ENCODE measurements at regions not wholly inside any gene's neighbourhood (a gene's known extent, or its start where the extent isn't known, plus 50 kb on each side); places are given as distances from the start of the nearest gene placed in this dataset.
"Not testable (repeated sequence)": the region's sequence is repeated elsewhere in the genome, so short reads cannot be mapped to it uniquely, and the experiment has no call there.

GRCh38 chr12:46711756-46712155 is 114.0 kb downstream of the SLC38A4 start:
- DNase-seq (no peak), ATAC-seq (ENCODE audit: low read depth in 2 of 2) (no peak)
- peaks cover 0 to 11% (median 2%) of the 10 kb centered on the region in 7 donors for H3K9me3 Mint-ChIP-seq
- H3K36me3 Mint-ChIP-seq, result no peaks in the 10 kb centered on the region
- no peak overlapping the region for H3K4me3 Mint-ChIP-seq
- H3K27ac Mint-ChIP-seq, result no peak overlapping the region
- no peaks in the 10 kb centered on the region for H3K4me1 Mint-ChIP-seq
- H3K27me3 Mint-ChIP-seq, result no peaks in the 10 kb centered on the region

DNA sequence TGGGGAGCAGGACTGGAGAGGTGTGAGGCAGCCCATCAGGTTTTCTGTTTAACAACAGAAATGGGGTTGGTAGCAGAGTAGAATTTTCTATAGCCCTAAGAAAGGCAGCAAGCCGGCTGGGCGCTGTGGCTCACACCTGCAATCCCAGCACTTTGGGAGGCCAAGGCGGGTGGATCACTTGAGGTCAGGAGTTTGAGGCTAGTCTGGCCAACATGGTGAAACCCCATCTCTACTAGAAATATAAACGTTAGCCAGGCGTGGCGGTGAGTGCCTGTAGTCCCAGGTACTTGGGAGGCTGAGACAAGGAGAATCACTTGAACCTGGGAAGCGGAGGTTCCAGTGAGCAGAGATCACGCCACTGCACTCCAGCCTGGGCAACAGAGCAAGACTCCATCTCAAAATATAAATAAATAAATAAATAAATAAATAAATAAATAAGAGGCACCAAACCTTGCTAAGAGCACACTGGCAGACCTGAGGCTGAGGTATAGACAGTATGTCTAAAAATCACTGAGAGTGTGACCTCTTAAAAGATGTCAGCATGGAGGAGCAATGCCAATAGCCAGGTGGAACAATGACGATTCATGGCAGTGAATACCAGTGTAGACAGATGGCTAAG is 115.6 kb downstream of the SLC38A4 start:
- Mint-ChIP-seq H3K36me3 (no peaks in the 10 kb centered on the region), H3K27ac (no peak overlapping the region), H3K4me3 (no peak overlapping the region), H3K27me3 (no peaks in the 10 kb centered on the region), H3K9me3 (peaks cover 0 to 10% (median 0%) of the 10 kb centered on the region in 7 donors), H3K4me1 (no peaks in the 10 kb centered on the region)
- no peak for ATAC-seq (ENCODE audit: low read depth in 2 of 2)
- no peak for DNase-seq

GRCh38 chr12:46702581-46703344 is 123.0 kb downstream of the SLC38A4 start:
- Mint-ChIP-seq H3K36me3 (peaks cover 9 to 10% of the 10 kb centered on the region in 2 donors), H3K4me3 (no peak overlapping the region), H3K9me3 (peaks cover 7 to 19% (median 15%) of the 10 kb centered on the region in 7 donors), H3K27ac (no peak overlapping the region), H3K27me3 (peaks cover 0 to 5% (median 3%) of the 10 kb centered on the region in 3 donors), H3K4me1 (no peaks in the 10 kb centered on the region)
- DNase-seq, result no peak
- ATAC-seq (ENCODE audit: low read depth in 2 of 2), result no peak

GRCh38 chr12:46701356-46701755 is 124.4 kb downstream of the SLC38A4 start:
- H3K27me3 Mint-ChIP-seq, result peaks cover 0 to 9% (median 3%) of the 10 kb centered on the region in 3 donors
- no peak overlapping the region for H3K4me3 Mint-ChIP-seq
- H3K27ac Mint-ChIP-seq, result no peak overlapping the region
- no peaks in the 10 kb centered on the region for H3K4me1 Mint-ChIP-seq
- peaks cover 15 to 16% of the 10 kb centered on the region in 2 donors for H3K36me3 Mint-ChIP-seq
- DNase-seq (no peak), ATAC-seq (ENCODE audit: low read depth in 2 of 2) (no peak)
- H3K9me3 Mint-ChIP-seq, result peaks cover 12 to 26% (median 20%) of the 10 kb centered on the region in 7 donors

DNA sequence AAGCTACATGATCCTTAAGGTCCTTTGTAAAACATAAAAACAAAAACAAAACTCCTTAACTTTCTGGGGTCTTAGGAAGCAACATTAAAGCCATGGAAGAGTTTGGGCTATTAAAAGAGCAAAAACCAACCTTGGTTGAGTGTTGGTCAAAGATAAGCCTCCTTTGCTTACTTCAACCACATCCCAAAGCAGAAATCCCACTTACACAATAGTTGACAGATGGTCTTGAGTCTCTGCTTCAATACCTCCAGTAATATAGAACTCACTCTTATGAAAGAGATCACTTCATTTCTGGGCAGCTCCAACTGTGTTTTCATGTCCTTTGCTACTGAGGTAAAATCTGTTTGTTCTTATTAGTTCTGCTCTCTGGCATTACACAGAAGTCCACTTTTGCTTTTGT is 125.8 kb downstream of the SLC38A4 start:
- peaks cover 15 to 16% of the 10 kb centered on the region in 2 donors for H3K36me3 Mint-ChIP-seq
- no peak overlapping the region for H3K4me3 Mint-ChIP-seq
- H3K4me1 Mint-ChIP-seq, result no peaks in the 10 kb centered on the region
- DNase-seq (no peak), ATAC-seq (ENCODE audit: low read depth in 2 of 2) (no peak)
- H3K27me3 Mint-ChIP-seq, result peaks cover 0 to 9% (median 3%) of the 10 kb centered on the region in 3 donors
- H3K9me3 Mint-ChIP-seq, result peaks cover 12 to 28% (median 20%) of the 10 kb centered on the region in 7 donors
- no peak overlapping the region for H3K27ac Mint-ChIP-seq

- Mint-ChIP-seq H3K4me1 (no peaks in the 10 kb centered on the region), H3K36me3 (peaks cover 15 to 16% of the 10 kb centered on the region in 2 donors), H3K9me3 (peaks cover 9 to 20% (median 13%) of the 10 kb centered on the region in 7 donors), H3K4me3 (no peak overlapping the region), H3K27me3 (peaks cover 0 to 9% (median 0%) of the 10 kb centered on the region in 3 donors), H3K27ac (no peak overlapping the region)
- DNase-seq, result no peak
- ATAC-seq (ENCODE audit: low read depth in 2 of 2), result no peak
Measured at GRCh38 chr12:46698003-46698402, 127.8 kb downstream of the SLC38A4 start.

DNA sequence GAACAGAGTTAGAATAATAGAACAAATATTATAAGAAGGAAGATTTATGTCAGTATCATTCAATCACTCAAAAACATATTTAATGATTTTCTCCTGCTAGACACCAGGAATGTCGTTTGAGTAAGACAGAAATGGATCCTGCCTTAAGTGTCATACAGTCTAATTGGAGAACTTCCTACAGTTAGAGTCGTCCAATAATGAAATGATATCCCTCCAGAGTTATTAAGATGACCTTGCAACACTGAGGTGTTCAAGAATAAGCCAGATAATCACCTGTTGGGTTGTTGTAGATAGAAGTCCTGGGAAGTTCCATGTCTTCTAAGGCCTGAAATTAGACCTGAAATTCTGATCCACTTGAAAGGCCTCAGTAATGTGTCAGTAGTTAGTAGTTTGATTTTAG is 132.3 kb downstream of the SLC38A4 start:
- Mint-ChIP-seq H3K9me3 (peaks cover 7 to 18% (median 12%) of the 10 kb centered on the region in 7 donors), H3K36me3 (peaks cover 14% of the 10 kb centered on the region in 2 donors)
- DNase-seq, result no peak

GRCh38 chr12:46693034-46693433 is 132.8 kb downstream of the SLC38A4 start:
- H3K4me1 Mint-ChIP-seq, result no peaks in the 10 kb centered on the region

More for the DNA sequence above, 132.3 kb downstream of the SLC38A4 start:
- no peak overlapping the region for H3K27ac Mint-ChIP-seq
- no peak for ATAC-seq (ENCODE audit: low read depth in 2 of 2)
- no peaks in the 10 kb centered on the region for H3K4me1 Mint-ChIP-seq
- no peak overlapping the region for H3K4me3 Mint-ChIP-seq
- H3K27me3 Mint-ChIP-seq, result peaks cover 0 to 9% (median 0%) of the 10 kb centered on the region in 3 donors

GRCh38 chr12:46692606-46693005 is 133.2 kb downstream of the SLC38A4 start:
- Mint-ChIP-seq H3K27me3 (peaks cover 0 to 2% (median 0%) of the 10 kb centered on the region in 3 donors), H3K4me1 (no peaks in the 10 kb centered on the region), H3K36me3 (peaks cover 5% of the 10 kb centered on the region in 2 donors), H3K4me3 (no peak overlapping the region), H3K9me3 (peaks cover 0 to 10% (median 5%) of the 10 kb centered on the region in 7 donors), H3K27ac (no peak overlapping the region)
- ATAC-seq (ENCODE audit: low read depth in 2 of 2) (no peak), DNase-seq (no peak)

More at GRCh38 chr12:46693034-46693433, 132.8 kb downstream of the SLC38A4 start:
- Mint-ChIP-seq H3K36me3 (peaks cover 9 to 10% of the 10 kb centered on the region in 2 donors), H3K9me3 (peaks cover 4 to 13% (median 9%) of the 10 kb centered on the region in 7 donors), H3K27ac (no peak overlapping the region), H3K4me3 (no peak overlapping the region), H3K27me3 (peaks cover 0 to 6% (median 0%) of the 10 kb centered on the region in 3 donors)
- ATAC-seq (ENCODE audit: low read depth in 2 of 2), result no peak
- no peak for DNase-seq

- Mint-ChIP-seq H3K27ac (no peak overlapping the region), H3K4me3 (no peak overlapping the region), H3K36me3 (peaks cover 4 to 27% of the 10 kb centered on the region in 2 donors), H3K27me3 (peaks cover 0 to 12% (median 0%) of the 10 kb centered on the region in 3 donors), H3K9me3 (peaks cover 5 to 17% (median 13%) of the 10 kb centered on the region in 7 donors), H3K4me1 (no peaks in the 10 kb centered on the region)
- DNase-seq (no peak), ATAC-seq (ENCODE audit: low read depth in 2 of 2) (no peak)
Measured at GRCh38 chr12:46686267-46686942, 139.4 kb downstream of the SLC38A4 start.

GRCh38 chr12:46684243-46684642 is 141.6 kb downstream of the SLC38A4 start:
- not testable (repeated sequence) for ATAC-seq (ENCODE audit: low read depth in 2 of 2); DNase-seq; H3K4me1 Mint-ChIP-seq; H3K4me3 Mint-ChIP-seq
- Mint-ChIP-seq H3K27me3 (peaks cover 0 to 12% (median 0%) of the 10 kb centered on the region in 3 donors), H3K36me3 (peaks cover 4 to 27% of the 10 kb centered on the region in 2 donors), H3K27ac (peak overlapping the region in 1 of 6 donors; percentile 60), H3K9me3 (peaks cover 5 to 17% (median 13%) of the 10 kb centered on the region in 7 donors)

- peaks cover 0 to 12% (median 0%) of the 10 kb centered on the region in 3 donors for H3K27me3 Mint-ChIP-seq
- DNase-seq, result no peak
Measured at GRCh38 chr12:46682148-46682547, 143.6 kb downstream of the SLC38A4 start.

GRCh38 chr12:46680506-46680905 is 145.3 kb downstream of the SLC38A4 start:
- Mint-ChIP-seq H3K36me3 (peaks cover 4 to 27% of the 10 kb centered on the region in 2 donors), H3K27ac (no peak overlapping the region), H3K9me3 (peaks cover 5 to 17% (median 13%) of the 10 kb centered on the region in 7 donors), H3K27me3 (peaks cover 0 to 12% (median 0%) of the 10 kb centered on the region in 3 donors), H3K4me3 (no peak overlapping the region), H3K4me1 (no peaks in the 10 kb centered on the region)
- DNase-seq (no peak), ATAC-seq (ENCODE audit: low read depth in 2 of 2) (no peak)

More at GRCh38 chr12:46682148-46682547, 143.6 kb downstream of the SLC38A4 start:
- H3K4me3 Mint-ChIP-seq, result no peak overlapping the region
- no peaks in the 10 kb centered on the region for H3K4me1 Mint-ChIP-seq
- H3K9me3 Mint-ChIP-seq, result peaks cover 5 to 17% (median 13%) of the 10 kb centered on the region in 7 donors
- no peak overlapping the region for H3K27ac Mint-ChIP-seq
- peaks cover 4 to 27% of the 10 kb centered on the region in 2 donors for H3K36me3 Mint-ChIP-seq
- no peak for ATAC-seq (ENCODE audit: low read depth in 2 of 2)

All from naive B cell (primary cell).